PC-9 (cell line): ENCODE measurements at regions not wholly inside any gene's neighbourhood (a gene's known extent, or its start where the extent isn't known, plus 50 kb on each side); places are given as distances from the start of the nearest gene placed in this dataset.

Experiments used
- EZH2 ChIP-seq: fragments of 200-600 bp; sonication (generic); IDR thresholded peaks from 2 replicates; pipeline ENCODE4 v1.8.0; 2017; ENCODE audit warnings: antibody characterized with exemption, low read depth
- TF ChIP-seq, protein P1 (sequence below): fragments of 200-600 bp; sonication (generic); conservative IDR thresholded peaks from 2 replicates; pipeline ENCODE4 v1.6.1; 2017; ENCODE audit warnings: mixed run types, antibody characterized with exemption, mild to moderate bottlenecking, moderate library complexity

DNA sequence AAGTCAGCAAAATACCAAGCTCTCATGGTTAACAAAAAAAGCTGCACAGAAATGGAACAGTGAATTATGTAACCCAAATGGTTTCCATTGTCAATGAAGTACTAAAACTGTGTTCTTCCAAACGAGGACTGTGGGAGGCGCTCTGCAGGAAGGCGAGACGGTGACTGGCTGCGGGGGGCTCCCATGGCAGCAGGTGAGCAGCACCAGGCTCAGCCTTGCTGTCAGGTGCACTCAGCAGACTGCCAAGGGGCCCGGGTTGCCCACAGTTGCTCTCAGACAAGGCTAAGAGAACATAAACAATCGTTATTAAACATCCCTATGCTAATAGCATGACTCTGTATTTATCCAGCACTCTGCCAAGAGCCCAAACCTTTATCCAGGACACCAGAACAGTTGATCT lies 630.3 kb upstream of the ARID1B start:
- TF ChIP-seq, protein P1, sequence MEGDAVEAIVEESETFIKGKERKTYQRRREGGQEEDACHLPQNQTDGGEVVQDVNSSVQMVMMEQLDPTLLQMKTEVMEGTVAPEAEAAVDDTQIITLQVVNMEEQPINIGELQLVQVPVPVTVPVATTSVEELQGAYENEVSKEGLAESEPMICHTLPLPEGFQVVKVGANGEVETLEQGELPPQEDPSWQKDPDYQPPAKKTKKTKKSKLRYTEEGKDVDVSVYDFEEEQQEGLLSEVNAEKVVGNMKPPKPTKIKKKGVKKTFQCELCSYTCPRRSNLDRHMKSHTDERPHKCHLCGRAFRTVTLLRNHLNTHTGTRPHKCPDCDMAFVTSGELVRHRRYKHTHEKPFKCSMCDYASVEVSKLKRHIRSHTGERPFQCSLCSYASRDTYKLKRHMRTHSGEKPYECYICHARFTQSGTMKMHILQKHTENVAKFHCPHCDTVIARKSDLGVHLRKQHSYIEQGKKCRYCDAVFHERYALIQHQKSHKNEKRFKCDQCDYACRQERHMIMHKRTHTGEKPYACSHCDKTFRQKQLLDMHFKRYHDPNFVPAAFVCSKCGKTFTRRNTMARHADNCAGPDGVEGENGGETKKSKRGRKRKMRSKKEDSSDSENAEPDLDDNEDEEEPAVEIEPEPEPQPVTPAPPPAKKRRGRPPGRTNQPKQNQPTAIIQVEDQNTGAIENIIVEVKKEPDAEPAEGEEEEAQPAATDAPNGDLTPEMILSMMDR: no peak
- no peak for TF ChIP-seq EZH2
